Spleen (tissue), 7 donors: ENCODE measurements at regions not wholly inside any gene's neighbourhood (a gene's known extent, or its start where the extent isn't known, plus 50 kb on each side); places are given as distances from the start of the nearest gene placed in this dataset.

ENCODE experiments used
- CTCF ChIP-seq, 11 experiments: fragments of 200-600 bp in 7 of 11; fragments of 450-650 bp in 4 of 11; sonication (generic) in 4 of 11; IDR thresholded peaks in 8 of 11; conservative IDR thresholded peaks in 3 of 11; 1 replicate in 7 of 11; 2 replicates in 4 of 11; pipeline versions ENCODE4 v1.4.0 to v1.8.0; 2016 to 2021; ENCODE audit warnings: antibody characterized with exemption in 11 of 11, inconsistent platforms in 4 of 11, mild to moderate bottlenecking in 1 of 11
- POLR2AphosphoS5 ChIP-seq, 3 donors: sonication (generic); formaldehyde crosslinking; IDR thresholded peaks; one replicate each; pipeline ENCODE4 v1.5.1; 2017; ENCODE audit warnings: antibody characterized with exemption in 3 of 3
- donor health status: DM: no; HTN: no; CAD: no; lungs with moderate emphysema.
- donor health status: DM: no; HTN: no; CAD: no.
- donor health status: DM: no; HTN: no; CAD: no.

DNA sequence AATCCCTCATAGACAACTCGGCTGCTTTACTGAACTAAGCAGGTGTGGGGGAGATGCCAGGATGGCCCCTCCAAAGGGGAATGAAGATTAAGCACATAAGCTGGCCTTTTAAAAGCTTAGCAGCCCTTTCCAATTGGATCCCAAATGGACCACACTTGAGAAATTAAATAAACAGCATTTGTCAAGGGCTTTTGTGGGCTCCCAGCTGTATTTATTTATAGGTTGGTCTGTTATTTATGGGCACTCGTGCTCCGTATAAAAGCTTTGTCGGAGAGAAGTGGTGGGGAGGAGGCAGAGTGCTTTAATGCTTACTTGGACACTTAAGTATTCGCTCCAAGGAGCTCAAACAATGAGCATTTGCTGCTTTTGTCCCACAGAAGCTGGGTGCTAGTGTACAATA, 580.2 kb downstream of the MED13L start:
- TF ChIP-seq CTCF (IDR thresholded peaks at IDR 0.05 in 8 of 11, conservative IDR thresholded peaks at IDR 0.05 in 3 of 11) (no peak), POLR2AphosphoS5 (IDR thresholded peaks at IDR 0.05) (no peak)
